Islet of Langerhans (tissue), 1 donor: ENCODE measurements at regions not wholly inside any gene's neighbourhood (a gene's known extent, or its start where the extent isn't known, plus 50 kb on each side); places are given as distances from the start of the nearest gene placed in this dataset.

Source experiments
- FAIRE-seq: peaks from one replicate; lab custom pipeline; 2011; peaks lifted over from hg19 to GRCh38; lab: Jason Lieb, UNC

DNA sequence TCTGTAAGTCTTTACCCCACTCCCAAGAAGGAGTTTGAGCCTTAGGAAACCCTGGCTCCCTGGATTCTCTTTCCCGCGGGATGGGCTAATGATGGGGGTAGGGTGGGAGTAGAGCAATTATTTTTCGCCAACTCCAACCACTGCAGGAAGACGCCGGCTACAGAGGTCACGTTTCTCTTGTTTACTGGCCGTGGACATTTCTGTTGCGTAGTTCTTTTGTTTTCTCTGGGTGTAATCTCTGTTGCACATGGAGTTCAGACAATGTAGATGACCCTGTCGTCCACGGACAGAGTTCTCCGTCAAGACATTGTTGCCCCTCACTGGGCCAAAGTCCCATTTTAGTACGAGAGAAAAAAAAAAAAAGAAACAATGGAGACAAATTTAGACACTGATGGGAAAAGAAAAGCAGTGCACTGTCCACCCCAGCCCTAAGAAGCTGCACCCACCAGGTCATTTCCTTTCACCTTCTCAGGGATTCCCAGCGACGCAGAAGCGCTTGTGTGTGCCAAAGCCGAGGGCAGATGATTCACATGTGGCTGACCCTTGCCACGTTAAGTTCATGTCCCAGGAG lies 133.9 kb upstream of the ARGLU1 start:
- no peak for FAIRE-seq

DNA sequence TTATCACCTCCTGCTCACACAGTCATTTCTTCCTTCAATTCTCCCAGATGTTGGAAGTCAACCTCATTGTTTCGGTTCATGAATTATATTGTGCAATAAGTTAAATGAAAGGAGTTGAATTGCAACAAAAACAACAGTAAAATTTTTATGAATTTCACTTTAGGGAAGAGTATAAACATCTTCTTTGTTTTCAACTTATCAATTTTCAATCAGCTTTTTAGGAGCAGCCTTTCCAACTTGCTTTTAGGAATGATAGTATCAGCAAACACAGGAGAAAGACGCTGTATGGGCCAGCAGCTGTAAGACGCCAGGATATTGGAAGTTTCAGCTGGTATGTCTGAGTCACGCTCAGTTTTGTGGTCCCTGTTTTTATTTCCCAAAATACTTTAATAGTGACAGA lies 132.5 kb upstream of the ARGLU1 start:
- FAIRE-seq, result no peak

GRCh38 chr13:106700007-106700406 lies 132.1 kb upstream of the ARGLU1 start:
- FAIRE-seq, result no peak

- no peak for FAIRE-seq
Observed at GRCh38 chr13:106699311-106699710, 131.4 kb upstream of the ARGLU1 start.

GRCh38 chr13:106696719-106697118 lies 128.8 kb upstream of the ARGLU1 start:
- no peak for FAIRE-seq

GRCh38 chr13:106696140-106696539 lies 128.2 kb upstream of the ARGLU1 start:
- no peak for FAIRE-seq

DNA sequence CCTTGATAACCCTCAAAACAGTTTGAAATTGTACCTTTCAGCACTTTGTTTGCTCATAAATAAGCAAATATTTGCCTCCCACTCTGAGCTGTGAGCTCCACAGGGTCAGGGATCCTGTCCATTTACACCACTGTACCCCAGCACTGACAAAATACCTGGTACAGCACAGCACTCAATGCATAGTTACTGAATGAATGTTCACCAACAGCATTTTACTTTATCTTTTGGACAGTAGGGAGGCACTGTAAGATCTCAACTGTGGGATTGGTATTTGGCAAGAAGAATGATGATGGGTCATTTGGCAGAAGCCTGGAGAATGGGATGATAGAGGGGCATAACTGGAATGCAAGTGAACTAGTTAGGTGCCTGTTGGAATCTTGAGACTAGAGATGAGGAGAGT lies 127.2 kb upstream of the ARGLU1 start:
- FAIRE-seq, result no peak

DNA sequence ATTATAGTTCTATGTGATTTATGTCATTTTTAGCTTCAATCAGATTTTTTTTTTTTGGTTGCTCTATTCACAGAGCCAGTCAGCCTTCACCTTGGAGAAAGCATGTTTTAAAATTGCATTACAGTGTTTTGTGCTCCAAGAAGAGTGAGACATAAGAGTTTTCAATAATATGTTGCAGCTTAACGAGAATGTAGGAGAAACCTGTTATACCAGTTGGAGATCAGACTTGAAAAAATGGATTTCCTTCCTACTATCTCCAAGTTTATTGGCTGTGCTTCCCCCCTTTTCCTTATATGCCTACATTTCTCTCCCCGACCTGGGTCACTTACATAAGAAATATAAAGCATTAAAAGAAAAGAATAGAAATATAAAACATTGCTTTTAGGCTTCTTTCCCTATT lies 123.9 kb upstream of the ARGLU1 start:
- no peak for FAIRE-seq

DNA sequence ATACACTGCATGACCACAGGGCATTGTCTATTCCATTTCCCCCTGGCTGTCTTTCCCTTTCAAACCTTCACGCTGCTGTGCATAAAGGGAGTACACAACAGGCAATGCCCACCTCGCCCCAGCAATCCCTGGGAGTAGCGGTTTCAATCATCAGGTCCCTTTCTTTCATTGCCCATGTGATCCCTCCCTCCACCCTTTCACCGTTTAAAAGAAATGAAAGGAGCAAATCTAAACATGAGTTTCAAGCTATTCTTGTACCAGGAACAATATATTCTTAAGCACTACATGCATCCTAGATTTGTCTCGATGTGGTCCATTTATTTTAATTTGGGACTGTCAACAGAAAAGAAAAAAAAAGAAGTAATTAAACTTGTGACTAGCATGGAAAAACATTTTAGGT lies 123.4 kb upstream of the ARGLU1 start:
- no peak for FAIRE-seq

GRCh38 chr13:106690779-106691178 lies 122.8 kb upstream of the ARGLU1 start:
- FAIRE-seq, result no peak

DNA sequence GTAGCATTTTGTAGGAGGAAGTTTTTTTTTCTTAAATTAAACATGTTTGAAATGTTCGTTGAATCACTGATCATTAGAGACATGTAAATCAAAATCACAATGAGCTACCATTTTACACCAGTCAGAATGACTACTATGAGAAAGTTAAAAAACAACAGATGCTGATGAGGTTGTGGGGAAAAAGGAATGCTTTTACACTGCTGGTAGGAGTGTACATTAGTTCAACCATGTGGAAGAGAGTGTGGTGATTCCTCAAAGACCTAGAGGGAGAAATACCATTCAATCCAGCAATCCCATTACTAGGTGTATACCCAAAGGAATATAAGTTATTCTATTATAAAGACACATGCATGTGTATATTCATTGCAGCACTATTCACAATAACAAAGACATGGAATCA lies 122.0 kb upstream of the ARGLU1 start:
- FAIRE-seq, result no peak

GRCh38 chr13:106688940-106689339 lies 121.0 kb upstream of the ARGLU1 start:
- FAIRE-seq, result no peak

DNA sequence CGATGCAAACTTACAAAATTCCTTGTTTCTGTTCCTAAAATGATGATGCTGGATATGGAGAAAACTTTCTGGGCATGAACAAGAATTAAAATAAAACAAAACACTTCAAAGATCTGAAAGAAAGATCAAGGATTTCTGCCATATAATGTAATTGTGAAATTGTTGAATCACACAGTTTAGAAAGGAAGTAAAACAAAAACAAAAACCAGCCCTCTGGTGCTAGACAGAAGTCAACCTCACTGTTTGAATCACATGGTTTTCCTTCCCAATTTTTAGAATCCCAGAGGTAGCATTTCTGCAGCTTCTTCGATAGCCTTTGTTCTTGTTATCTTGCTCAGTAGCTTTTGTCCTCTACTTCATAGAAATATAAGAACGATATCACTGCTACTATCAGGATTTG lies 118.2 kb upstream of the ARGLU1 start:
- FAIRE-seq, result no peak

GRCh38 chr13:106685143-106685542 lies 117.2 kb upstream of the ARGLU1 start:
- FAIRE-seq, result no peak

DNA sequence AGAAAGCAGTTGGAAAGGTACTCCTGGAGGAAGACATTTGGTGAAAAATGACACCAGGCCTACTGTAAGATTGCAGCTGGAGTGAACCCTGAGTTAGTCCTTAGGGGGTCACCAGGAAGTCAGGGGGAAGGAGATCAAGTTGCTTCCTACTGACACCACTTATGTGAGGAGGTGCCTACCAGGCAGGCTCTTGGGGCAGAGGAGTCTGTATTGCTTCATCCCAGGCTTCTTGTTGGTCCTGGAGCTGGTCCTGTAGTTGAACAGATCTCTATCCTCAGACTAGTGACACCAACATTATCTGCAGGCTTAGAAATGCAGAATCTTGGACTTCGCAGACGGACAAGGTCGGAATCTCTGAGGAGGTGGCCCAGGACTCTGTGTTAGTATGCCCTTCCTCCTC lies 116.0 kb upstream of the ARGLU1 start:
- no peak for FAIRE-seq

DNA sequence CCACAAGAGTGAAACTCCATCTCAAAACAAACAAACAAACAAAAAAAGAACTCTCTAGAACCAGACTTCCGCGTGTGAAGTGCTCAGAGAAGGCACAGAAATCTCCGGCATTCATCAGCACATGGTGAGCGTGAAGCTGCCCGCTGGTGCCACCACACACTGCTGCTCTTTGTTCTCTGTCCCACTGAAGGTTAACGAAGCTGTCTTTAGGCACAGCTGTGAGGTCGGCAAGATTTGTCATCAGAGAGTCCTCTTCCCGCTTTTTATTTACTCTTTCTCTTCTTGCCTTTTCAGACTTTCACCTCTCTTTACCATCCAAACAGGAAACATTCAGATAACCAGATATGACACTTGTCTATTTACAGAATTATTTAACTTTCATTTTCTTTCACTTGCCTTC lies 115.2 kb upstream of the ARGLU1 start:
- no peak for FAIRE-seq

- FAIRE-seq, result no peak
Observed at GRCh38 chr13:106681997-106682396, 114.1 kb upstream of the ARGLU1 start.

DNA sequence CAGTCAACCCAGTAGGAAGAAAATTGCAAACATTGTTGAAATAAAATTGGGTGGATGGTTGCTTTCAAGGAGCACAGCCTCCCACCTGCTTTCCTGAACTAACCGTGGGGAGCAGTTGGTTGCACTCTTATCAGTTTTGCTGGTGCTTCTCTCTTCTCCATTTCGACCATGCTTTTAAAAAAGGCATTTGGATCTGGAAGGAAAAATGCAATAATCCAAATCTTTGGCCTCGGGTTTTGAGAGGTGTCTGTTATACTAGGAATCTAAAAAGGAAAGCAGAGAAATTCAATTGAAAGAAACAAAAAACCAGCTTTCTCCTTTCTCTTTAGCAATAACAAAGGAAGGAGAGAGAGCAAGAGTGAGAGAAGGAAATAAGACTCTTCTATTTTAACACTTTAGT lies 113.6 kb upstream of the ARGLU1 start:
- FAIRE-seq, result no peak

DNA sequence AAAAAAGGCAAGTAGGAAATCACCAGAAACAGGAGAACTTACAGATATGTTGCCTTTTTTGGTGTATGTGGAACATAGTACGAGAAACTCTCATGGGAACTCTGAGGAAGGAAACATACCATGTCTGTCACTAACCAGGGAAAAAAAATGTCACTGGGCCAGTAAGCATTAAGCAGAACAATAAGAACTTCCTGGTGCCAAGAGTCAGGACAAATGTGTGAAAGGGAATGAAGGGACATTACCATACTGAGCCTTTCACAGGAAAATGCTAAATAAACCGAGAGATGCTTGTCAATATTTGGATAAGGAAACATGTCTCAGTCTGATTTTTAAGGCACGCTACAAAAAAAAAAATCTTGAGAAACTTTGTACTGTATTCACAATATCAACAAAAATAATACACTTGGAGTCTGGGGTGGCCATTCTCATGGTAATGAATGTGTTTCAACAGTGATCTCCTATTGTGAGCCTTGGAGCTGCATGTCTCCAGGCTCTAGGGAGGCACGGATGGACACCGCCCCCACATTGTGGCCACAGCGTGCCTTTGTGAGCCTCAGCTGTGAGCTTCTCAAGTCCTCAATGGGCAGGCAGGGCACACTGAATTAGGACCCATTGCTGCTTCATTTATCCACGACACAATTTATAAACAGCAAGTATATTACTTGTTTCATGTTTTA lies 113.0 kb upstream of the ARGLU1 start:
- no peak for FAIRE-seq

- no peak for FAIRE-seq
Observed at GRCh38 chr13:106678646-106679418, 110.9 kb upstream of the ARGLU1 start.

DNA sequence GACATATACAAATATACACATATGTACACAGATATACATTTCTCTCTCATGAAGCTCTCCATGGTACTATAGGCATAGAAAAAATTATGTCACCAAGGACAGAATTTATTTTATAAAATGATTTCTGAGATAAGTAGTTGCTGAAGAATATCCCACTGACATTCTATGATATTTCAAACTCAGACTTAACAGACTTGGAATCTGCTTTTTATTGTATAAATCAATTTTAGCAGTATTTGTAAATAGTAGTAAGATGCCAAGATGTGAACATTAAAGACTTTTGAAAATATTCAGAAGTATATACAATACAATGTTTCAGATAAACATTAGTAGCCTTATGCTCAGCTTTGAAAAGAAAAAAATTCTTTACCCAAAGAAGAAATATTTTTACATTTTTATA lies 107.4 kb upstream of the ARGLU1 start:
- FAIRE-seq, result no peak

DNA sequence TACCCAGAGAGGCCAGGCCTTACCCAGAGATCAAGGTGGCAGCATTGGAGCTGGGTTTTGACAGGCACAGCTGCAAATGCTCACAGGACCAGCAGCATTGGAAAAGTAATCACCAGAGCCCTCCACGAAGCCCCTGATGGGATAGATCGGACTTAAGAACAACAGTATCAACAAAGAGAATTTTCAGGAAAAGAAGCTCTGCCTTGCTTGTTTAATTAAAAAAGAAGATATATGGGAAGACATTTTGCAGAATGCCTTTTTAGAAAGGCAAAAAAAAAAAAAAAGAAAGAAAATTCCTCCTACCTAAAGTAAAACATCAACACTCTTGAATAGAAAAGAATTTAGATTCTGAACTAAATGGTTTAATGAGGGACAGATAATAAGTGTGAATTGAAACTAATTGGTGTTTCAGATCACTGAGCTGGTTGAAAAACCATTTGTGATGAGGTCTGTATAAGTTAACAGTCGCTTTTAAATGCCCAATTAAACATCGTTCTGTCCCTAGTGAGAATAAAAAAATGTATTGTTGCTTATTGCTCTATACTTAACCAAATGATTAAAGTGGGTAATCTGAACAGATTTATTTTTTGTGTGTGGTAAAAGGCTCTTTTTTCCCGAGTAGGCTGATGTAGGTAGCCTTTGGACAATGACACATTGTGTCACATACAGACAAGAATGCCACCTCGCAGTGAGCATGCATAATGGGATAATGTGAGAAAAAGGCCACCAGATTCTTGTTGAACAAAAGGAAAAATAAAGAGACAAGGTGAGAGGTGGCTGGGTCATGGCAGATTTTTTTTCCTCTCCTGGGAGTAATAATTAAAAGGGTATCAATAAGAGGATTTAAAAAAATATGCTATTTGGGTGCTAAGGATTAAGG lies 93.0 kb upstream of the ARGLU1 start:
- no peak for FAIRE-seq

DNA sequence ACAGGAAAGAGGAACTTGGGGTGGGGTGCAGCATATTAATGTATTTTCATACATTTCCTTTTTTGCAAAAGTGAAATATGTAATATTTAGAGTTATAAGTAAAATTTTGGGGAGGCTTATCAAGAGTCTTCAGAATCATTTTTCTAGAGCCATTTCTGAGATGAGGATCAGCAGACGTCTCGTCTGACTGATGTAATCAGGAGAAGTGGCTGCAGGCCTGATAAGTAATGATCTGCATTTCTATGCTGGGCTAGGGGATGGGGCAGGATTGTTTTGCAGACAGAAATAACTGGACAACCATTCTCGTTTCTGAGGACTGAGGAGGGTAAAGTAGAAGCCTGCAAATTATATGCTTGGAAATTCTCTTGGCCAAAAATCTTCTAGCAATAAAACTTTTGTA lies 89.2 kb upstream of the ARGLU1 start:
- FAIRE-seq, result no peak
